ENCODE measurements at regions not wholly inside any gene's neighbourhood (a gene's known extent, or its start where the extent isn't known, plus 50 kb on each side); places are given as distances from the start of the nearest gene placed in this dataset.

DNA sequence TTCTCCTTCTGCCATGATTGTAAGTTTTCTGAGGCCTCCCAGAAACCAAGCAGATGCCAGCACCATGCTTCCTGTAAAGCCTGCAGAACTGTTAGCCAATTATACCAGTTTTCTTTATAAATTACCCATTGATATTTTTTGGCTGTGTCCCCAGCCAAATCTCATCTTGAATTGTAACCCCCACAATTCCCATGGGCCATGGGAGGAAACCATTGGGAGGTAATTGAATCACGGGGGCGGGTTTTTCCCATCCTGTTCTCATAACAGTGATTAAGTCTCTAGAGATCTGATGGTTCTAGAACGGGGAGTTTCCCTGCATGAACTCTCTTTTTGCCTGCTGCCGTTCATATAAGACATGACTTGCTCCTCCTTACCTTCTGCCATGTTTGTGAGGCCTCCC is 788.5 kb downstream of the C6orf118 start (continued):
- TF ChIP-seq ZFX (IDR thresholded peaks at IDR 0.05) (no peak), EZH2 (IDR thresholded peaks at IDR 0.05) (no peak), SP1 (IDR thresholded peaks at IDR 0.05; ENCODE audit: low read depth) (no peak), FOSL1 (IDR thresholded peaks at IDR 0.05; ENCODE audit: low read depth) (no peak), ZNF274 (IDR thresholded peaks at IDR 0.05; ENCODE audit: low read depth, low read length) (no peak), EGR1 (IDR thresholded peaks at IDR 0.05; ENCODE audit: low read depth) (no peak), MAX (IDR thresholded peaks at IDR 0.05) (no peak), ELF1 (IDR thresholded peaks at IDR 0.05; ENCODE audit: borderline replicate concordance, low read depth) (no peak)

GRCh38 chr6:164507206-164507940 is 802.0 kb downstream of the C6orf118 start:
- Histone ChIP-seq H3K4me3 (replicated peaks in 1 of 2; ENCODE audit: low read depth in 1 of 2, low read length in 2 of 2) (no peak overlapping the region), H3K79me2 (ENCODE audit: insufficient read depth, low read length) (no peaks in the 10 kb centered on the region), H3K9ac (ENCODE audit: low read length) (no peak overlapping the region), H3K9me3 (ENCODE audit: control insufficient read depth in 1 of 2, insufficient read depth in 1 of 2, low read depth in 1 of 2, low read length in 2 of 2) (peaks cover 0 to 5% of the 10 kb centered on the region in 2 experiments; a peak in 2 of 4 replicates), H3K27ac (ENCODE audit: low read depth, low read length) (no peak overlapping the region), H2AFZ (ENCODE audit: low read depth, low read length, poor library complexity, severe bottlenecking) (no peak overlapping the region), H3K4me2 (ENCODE audit: low read length) (no peak overlapping the region), H3K4me1 (ENCODE audit: control insufficient read depth in 1 of 2, insufficient read depth in 2 of 2, low read length in 2 of 2) (no peaks in the 10 kb centered on the region), H3K9me2 (ENCODE audit: insufficient read depth) (no peaks in the 10 kb centered on the region), H3K27me3 (ENCODE audit: insufficient read depth, low read length) (no peaks in the 10 kb centered on the region), H4K20me1 (ENCODE audit: insufficient read depth) (no peaks in the 10 kb centered on the region), H3K36me3 (ENCODE audit: control insufficient read depth in 1 of 2, insufficient read depth in 2 of 2, low read length in 2 of 2) (no peaks in the 10 kb centered on the region)
- no peak for TF ChIP-seq EZH2 (IDR thresholded peaks at IDR 0.05)
- no peak for TF ChIP-seq RAD21 (IDR thresholded peaks at IDR 0.05; ENCODE audit: low read depth)
- no peak for TF ChIP-seq ELF1 (IDR thresholded peaks at IDR 0.05; ENCODE audit: borderline replicate concordance, low read depth)
- TF ChIP-seq SRF (IDR thresholded peaks at IDR 0.05; ENCODE audit: low read depth): no peak
- no peak for TF ChIP-seq TCF7L2 (IDR thresholded peaks at IDR 0.05; ENCODE audit: borderline replicate concordance, extremely low read depth, insufficient read depth, insufficient read length)
- no peak for TF ChIP-seq REST (IDR thresholded peaks at IDR 0.05; ENCODE audit: low read depth)
- TF ChIP-seq YY1 (IDR thresholded peaks at IDR 0.05; ENCODE audit: extremely low read depth, insufficient replicate concordance, low read depth, low read length): no peak
- TF ChIP-seq ZNF274 (IDR thresholded peaks at IDR 0.05; ENCODE audit: low read depth, low read length): no peak
- TF ChIP-seq CEBPB (IDR thresholded peaks at IDR 0.05; ENCODE audit: low read depth): no peak
- TF ChIP-seq MAX (IDR thresholded peaks at IDR 0.05): no peak
- no peak for TF ChIP-seq EZH2phosphoT487 (IDR thresholded peaks at IDR 0.05; ENCODE audit: borderline replicate concordance)
- TF ChIP-seq, protein P1, sequence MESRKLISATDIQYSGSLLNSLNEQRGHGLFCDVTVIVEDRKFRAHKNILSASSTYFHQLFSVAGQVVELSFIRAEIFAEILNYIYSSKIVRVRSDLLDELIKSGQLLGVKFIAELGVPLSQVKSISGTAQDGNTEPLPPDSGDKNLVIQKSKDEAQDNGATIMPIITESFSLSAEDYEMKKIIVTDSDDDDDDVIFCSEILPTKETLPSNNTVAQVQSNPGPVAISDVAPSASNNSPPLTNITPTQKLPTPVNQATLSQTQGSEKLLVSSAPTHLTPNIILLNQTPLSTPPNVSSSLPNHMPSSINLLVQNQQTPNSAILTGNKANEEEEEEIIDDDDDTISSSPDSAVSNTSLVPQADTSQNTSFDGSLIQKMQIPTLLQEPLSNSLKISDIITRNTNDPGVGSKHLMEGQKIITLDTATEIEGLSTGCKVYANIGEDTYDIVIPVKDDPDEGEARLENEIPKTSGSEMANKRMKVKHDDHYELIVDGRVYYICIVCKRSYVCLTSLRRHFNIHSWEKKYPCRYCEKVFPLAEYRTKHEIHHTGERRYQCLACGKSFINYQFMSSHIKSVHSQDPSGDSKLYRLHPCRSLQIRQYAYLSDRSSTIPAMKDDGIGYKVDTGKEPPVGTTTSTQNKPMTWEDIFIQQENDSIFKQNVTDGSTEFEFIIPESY (IDR thresholded peaks at IDR 0.05; ENCODE audit: extremely low read depth, insufficient replicate concordance, low read length): no peak
- no peak for TF ChIP-seq CBX3 (IDR thresholded peaks at IDR 0.05; ENCODE audit: low read depth)
- no peak for TF ChIP-seq JUND (IDR thresholded peaks at IDR 0.05)
- TF ChIP-seq POLR2A (IDR thresholded peaks at IDR 0.05; ENCODE audit: borderline replicate concordance, extremely low read depth, insufficient read depth, insufficient read length): no peak
- no peak for TF ChIP-seq FOSL1 (IDR thresholded peaks at IDR 0.05; ENCODE audit: low read depth)
- no peak for TF ChIP-seq POLR2AphosphoS5 (IDR thresholded peaks at IDR 0.05; ENCODE audit: low read depth, low read length)
- no peak for TF ChIP-seq SP1 (IDR thresholded peaks at IDR 0.05; ENCODE audit: low read depth)
- TF ChIP-seq ZFX (IDR thresholded peaks at IDR 0.05): no peak
- no peak for DNase-seq (ENCODE audit: low read depth, low spot score)
- BruUV-seq (replicated peaks): no TSS peak
- RAD21 ChIA-PET (ENCODE audit: low non-redundant PET in 1 of 2, low total read pairs in 2 of 2, uncharacterized antibody in 2 of 2, unreplicated experiment in 2 of 2): no interaction called here
- no peak for ATAC-seq
- POLR2A ChIA-PET: no interaction called here
- intact Hi-C loops (cut with micrococcal nuclease): no loop called here
- CTCF ChIA-PET: no interaction called here
